ENCODE measurements at regions not wholly inside any gene's neighbourhood (a gene's known extent, or its start where the extent isn't known, plus 50 kb on each side); places are given as distances from the start of the nearest gene placed in this dataset.

GRCh38 chr5:4642525-4642924 is 497.6 kb upstream of the ADAMTS16 start:
- Histone ChIP-seq H3K4me3 (IDR thresholded peaks at IDR 0.05; ENCODE audit: insufficient read depth, low read depth, low read length) (no peak overlapping the region), H2AFZ (ENCODE audit: low read depth) (no peak overlapping the region), H3K27ac (no peak overlapping the region), H3K27me3 (ENCODE audit: insufficient read depth, low read depth) (no peaks in the 10 kb centered on the region), H3K4me1 (ENCODE audit: low read depth, poor library complexity, severe bottlenecking) (no peaks in the 10 kb centered on the region), H3K79me2 (ENCODE audit: insufficient read depth, low read depth) (no peaks in the 10 kb centered on the region), H3K4me2 (no peak overlapping the region), H3K36me3 (ENCODE audit: insufficient read depth) (no peaks in the 10 kb centered on the region), H4K20me1 (ENCODE audit: insufficient read depth) (no peaks in the 10 kb centered on the region), H3K9ac (no peak overlapping the region)
- TF ChIP-seq CTCF (conservative IDR thresholded peaks at IDR 0.05; ENCODE audit: low read depth, low read length): no peak

- no peaks in the 10 kb centered on the region for H3K27me3 ChIP-seq (ENCODE audit: insufficient read depth, low read depth)
- H3K9ac ChIP-seq: no peak overlapping the region
- H3K4me2 ChIP-seq: no peak overlapping the region
- no peaks in the 10 kb centered on the region for H3K36me3 ChIP-seq (ENCODE audit: insufficient read depth)
- H3K27ac ChIP-seq: no peak overlapping the region
- H3K79me2 ChIP-seq (ENCODE audit: insufficient read depth, low read depth): no peaks in the 10 kb centered on the region
- H2AFZ ChIP-seq (ENCODE audit: low read depth): no peak overlapping the region
- no peak for TF ChIP-seq CTCF (conservative IDR thresholded peaks at IDR 0.05; ENCODE audit: low read depth, low read length)
- H4K20me1 ChIP-seq (ENCODE audit: insufficient read depth): no peaks in the 10 kb centered on the region
- H3K4me3 ChIP-seq (IDR thresholded peaks at IDR 0.05; ENCODE audit: insufficient read depth, low read depth, low read length): no peak overlapping the region
- no peaks in the 10 kb centered on the region for H3K4me1 ChIP-seq (ENCODE audit: low read depth, poor library complexity, severe bottlenecking)
These were observed 496.9 kb upstream of the ADAMTS16 start for GRCh38 chr5:4643190-4643589.

- Histone ChIP-seq H3K27me3 (ENCODE audit: insufficient read depth, low read depth) (no peaks in the 10 kb centered on the region), H4K20me1 (ENCODE audit: insufficient read depth) (no peaks in the 10 kb centered on the region), H3K27ac (no peak overlapping the region), H3K4me2 (no peak overlapping the region), H3K4me3 (IDR thresholded peaks at IDR 0.05; ENCODE audit: insufficient read depth, low read depth, low read length) (no peak overlapping the region), H3K9ac (no peak overlapping the region), H3K79me2 (ENCODE audit: insufficient read depth, low read depth) (no peaks in the 10 kb centered on the region), H3K4me1 (ENCODE audit: low read depth, poor library complexity, severe bottlenecking) (no peaks in the 10 kb centered on the region), H3K36me3 (ENCODE audit: insufficient read depth) (no peaks in the 10 kb centered on the region), H2AFZ (ENCODE audit: low read depth) (no peak overlapping the region)
- no peak for TF ChIP-seq CTCF (conservative IDR thresholded peaks at IDR 0.05; ENCODE audit: low read depth, low read length)
These were observed 496.2 kb upstream of the ADAMTS16 start for GRCh38 chr5:4643960-4644359.

GRCh38 chr5:4646715-4647375 is 493.3 kb upstream of the ADAMTS16 start:
- no peaks in the 10 kb centered on the region for H3K79me2 ChIP-seq (ENCODE audit: insufficient read depth, low read depth)
- H3K9ac ChIP-seq: no peak overlapping the region
- H4K20me1 ChIP-seq (ENCODE audit: insufficient read depth): no peaks in the 10 kb centered on the region
- no peak overlapping the region for H3K4me3 ChIP-seq (IDR thresholded peaks at IDR 0.05; ENCODE audit: insufficient read depth, low read depth, low read length)
- H2AFZ ChIP-seq (ENCODE audit: low read depth): no peak overlapping the region
- no peaks in the 10 kb centered on the region for H3K36me3 ChIP-seq (ENCODE audit: insufficient read depth)
- H3K27ac ChIP-seq: no peak overlapping the region
- H3K4me2 ChIP-seq: no peak overlapping the region
- H3K4me1 ChIP-seq (ENCODE audit: low read depth, poor library complexity, severe bottlenecking): no peaks in the 10 kb centered on the region
- TF ChIP-seq CTCF (conservative IDR thresholded peaks at IDR 0.05; ENCODE audit: low read depth, low read length): no peak
- no peaks in the 10 kb centered on the region for H3K27me3 ChIP-seq (ENCODE audit: insufficient read depth, low read depth)
